A673 (cell line): ENCODE measurements at regions not wholly inside any gene's neighbourhood (a gene's known extent, or its start where the extent isn't known, plus 50 kb on each side); places are given as distances from the start of the nearest gene placed in this dataset.

ENCODE experiments used
- BruUV-seq: library from RNA; stranded (reverse); fragments of 400-500 nt; replicated peaks from 2 replicates; lab custom pipeline; 2021; lab: Mats Ljungman, UMichigan
- CTCF ChIA-PET: fragments of 300-600 bp; sonication (Branson Sonifier 250); formaldehyde crosslinking; loops from one replicate; lab custom pipeline; 2022; ENCODE audit warnings: antibody characterized with exemption; lab: Charles Lee
- POLR2A ChIA-PET: fragments of 300-600 bp; sonication (Branson Sonifier 250); formaldehyde crosslinking; loops from one replicate; lab custom pipeline; 2022; ENCODE audit warnings: antibody characterized with exemption; ENCODE audit not compliant: low non-redundant PET; lab: Charles Lee
- DNase-seq: peaks from one replicate; pipeline ENCODE4 v3.0.0-alpha.2; 2015; ENCODE audit warnings: low spot score
- H3K27ac ChIP-seq: fragments of 200-600 bp; sonication (generic); 2 replicates; pipeline ENCODE4 v1.5.1; 2016; ENCODE audit warnings: mixed run types, low read depth, mild to moderate bottlenecking, mixed read lengths, antibody characterized with exemption, low read length; ENCODE audit not compliant: poor library complexity, severe bottlenecking
- H3K27me3 ChIP-seq: fragments of 200-600 bp; sonication (generic); replicated peaks from 2 replicates; pipeline ENCODE4 v1.6.1; 2017; ENCODE audit warnings: mixed run types, low read depth, mild to moderate bottlenecking, mixed read lengths, antibody characterized with exemption, low read length; ENCODE audit not compliant: insufficient read depth, poor library complexity
- H3K36me3 ChIP-seq: fragments of 200-600 bp; sonication (generic); 2 replicates; pipeline ENCODE4 v1.6.1; 2016; ENCODE audit warnings: mixed run types, mild to moderate bottlenecking, mixed read lengths, antibody characterized with exemption, low read length; ENCODE audit not compliant: insufficient read depth, poor library complexity, severe bottlenecking
- H3K4me1 ChIP-seq: fragments of 200-600 bp; sonication (generic); 2 replicates; pipeline ENCODE4 v1.6.1; 2017; ENCODE audit warnings: mixed run types, mild to moderate bottlenecking, mixed read lengths, antibody characterized with exemption, low read length; ENCODE audit not compliant: insufficient read depth, poor library complexity, severe bottlenecking
- H3K4me3 ChIP-seq: fragments of 200-600 bp; sonication (generic); 2 replicates; pipeline ENCODE4 v1.5.1; 2016; ENCODE audit warnings: low read depth, mixed run types, mild to moderate bottlenecking, mixed read lengths, low read length; ENCODE audit not compliant: poor library complexity, severe bottlenecking
- H3K9me3 ChIP-seq: fragments of 200-600 bp; sonication (generic); 2 replicates; pipeline ENCODE4 v1.6.1; 2016; ENCODE audit warnings: mixed run types, low read depth, mild to moderate bottlenecking, mixed read lengths, antibody characterized with exemption, low read length; ENCODE audit not compliant: poor library complexity, severe bottlenecking
- CTCF ChIP-seq: fragments of 300-800, 200-600 bp; sonication (generic); conservative IDR thresholded peaks from 2 replicates; pipeline ENCODE4 v1.5.1; 2017; ENCODE audit warnings: low read depth, mild to moderate bottlenecking, antibody characterized with exemption, low read length, moderate library complexity, mixed read lengths
- EZH2 ChIP-seq: fragments of 200-600 bp; sonication (generic); IDR thresholded peaks from 2 replicates; pipeline ENCODE4 v1.6.1; 2017; ENCODE audit warnings: borderline replicate concordance, low read depth, mild to moderate bottlenecking, mixed read lengths, antibody characterized with exemption, low read length; ENCODE audit not compliant: poor library complexity, severe bottlenecking
- intact Hi-C: fragments of 100-400 bp; cut with micrococcal nuclease; formaldehyde crosslinking; loops from one replicate; pipeline ENCODE4 v1.10.0; 2022; ENCODE audit not compliant: unreplicated experiment

GRCh38 chr12:68432622-68433021 lies 100.5 kb upstream of the MDM1 start:
- ChIA-PET POLR2A (no interaction called here), CTCF (no interaction called here)
- Histone ChIP-seq H3K4me1 (no peaks in the 10 kb centered on the region), H3K4me3 (no peak overlapping the region), H3K27me3 (no peaks in the 10 kb centered on the region), H3K36me3 (no peaks in the 10 kb centered on the region), H3K9me3 (peaks cover 6% of the 10 kb centered on the region), H3K27ac (no peak overlapping the region)
- no peak for DNase-seq
- no TSS peak for BruUV-seq
- no peak for TF ChIP-seq EZH2
- no peak for TF ChIP-seq CTCF
- intact Hi-C loops: no loop called here

GRCh38 chr12:68434391-68435298 lies 102.5 kb upstream of the MDM1 start:
- Histone ChIP-seq H3K27me3 (no peaks in the 10 kb centered on the region), H3K4me1 (peaks cover 14% of the 10 kb centered on the region), H3K4me3 (no peak overlapping the region), H3K9me3 (peaks cover 6% of the 10 kb centered on the region), H3K27ac (no peak overlapping the region), H3K36me3 (no peaks in the 10 kb centered on the region)
- no peak for DNase-seq
- TF ChIP-seq EZH2 (no peak), CTCF (no peak)
- intact Hi-C loops: no loop called here
- POLR2A ChIA-PET: no interaction called here
- CTCF ChIA-PET: no interaction called here
- no TSS peak for BruUV-seq

- Histone ChIP-seq H3K36me3 (no peaks in the 10 kb centered on the region), H3K4me3 (no peak overlapping the region), H3K27ac (no peak overlapping the region), H3K4me1 (peaks cover 14% of the 10 kb centered on the region), H3K9me3 (peaks cover 6% of the 10 kb centered on the region), H3K27me3 (no peaks in the 10 kb centered on the region)
- DNase-seq: no peak
- POLR2A ChIA-PET: no interaction called here
- CTCF ChIA-PET: no interaction called here
- no TSS peak for BruUV-seq
- intact Hi-C loops: no loop called here
- TF ChIP-seq CTCF (no peak), EZH2 (no peak)
Observed at GRCh38 chr12:68435299-68435637, 103.1 kb upstream of the MDM1 start.
